HG03565 (cell line): ENCODE measurements at regions not wholly inside any gene's neighbourhood (a gene's known extent, or its start where the extent isn't known, plus 50 kb on each side); places are given as distances from the start of the nearest gene placed in this dataset.
"Not testable (repeated sequence)": the region's sequence is repeated elsewhere in the genome, so short reads cannot be mapped to it uniquely, and the experiment has no call there.

ENCODE experiments used
- ATAC-seq: cut with Tn5 transposase; IDR thresholded peaks from one replicate; pipeline ENCODE4 v1.9.1; 2021; ENCODE audit warnings: mild to moderate bottlenecking, moderate library complexity; ENCODE audit not compliant: unreplicated experiment

- ATAC-seq, result no peak
These were observed 786.0 kb upstream of the SLC39A10 start for GRCh38 chr2:194870974-194871535.

DNA sequence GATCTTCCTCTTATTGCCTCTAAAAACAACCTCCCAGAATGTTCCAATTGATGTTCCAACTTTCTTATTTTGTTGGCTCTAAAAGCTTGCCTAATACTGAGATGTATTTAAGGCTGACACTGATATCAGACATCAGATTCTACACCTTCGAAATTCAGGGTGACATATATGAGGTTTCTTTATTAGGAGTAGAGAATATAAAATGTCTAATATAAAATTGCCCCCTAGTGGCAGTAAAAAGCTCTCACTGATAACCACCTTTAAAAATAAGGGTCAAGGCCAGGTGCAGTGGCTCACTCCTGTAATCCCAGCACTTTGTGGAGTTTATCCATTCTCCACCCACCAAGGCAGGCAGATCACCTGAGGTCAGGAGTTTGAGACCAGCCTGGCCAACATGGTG lies 789.7 kb upstream of the SLC39A10 start:
- ATAC-seq, result peak; percentile 49

- ATAC-seq, result no peak
These were observed 802.1 kb upstream of the SLC39A10 start for GRCh38 chr2:194854941-194855340.

DNA sequence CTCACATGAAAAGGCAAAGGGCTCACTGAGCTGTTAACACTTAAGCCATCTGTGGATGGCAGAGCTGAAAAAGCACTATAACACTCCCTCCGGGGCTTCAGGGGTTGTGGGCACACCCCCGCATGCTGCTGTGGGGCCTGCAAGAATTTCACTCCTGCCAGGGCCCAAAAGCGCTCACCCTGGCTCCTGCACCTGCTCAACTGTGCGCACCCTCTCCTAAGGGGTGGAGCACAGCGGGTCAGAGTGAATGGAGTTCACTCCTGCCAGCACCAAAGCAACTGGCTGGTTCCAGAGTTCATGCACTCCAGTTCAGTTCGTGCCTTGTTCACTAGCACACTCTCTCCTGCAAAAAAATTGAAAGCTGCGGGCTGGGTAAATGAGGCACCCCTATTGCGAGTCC lies 814.2 kb upstream of the SLC39A10 start:
- no peak for ATAC-seq

DNA sequence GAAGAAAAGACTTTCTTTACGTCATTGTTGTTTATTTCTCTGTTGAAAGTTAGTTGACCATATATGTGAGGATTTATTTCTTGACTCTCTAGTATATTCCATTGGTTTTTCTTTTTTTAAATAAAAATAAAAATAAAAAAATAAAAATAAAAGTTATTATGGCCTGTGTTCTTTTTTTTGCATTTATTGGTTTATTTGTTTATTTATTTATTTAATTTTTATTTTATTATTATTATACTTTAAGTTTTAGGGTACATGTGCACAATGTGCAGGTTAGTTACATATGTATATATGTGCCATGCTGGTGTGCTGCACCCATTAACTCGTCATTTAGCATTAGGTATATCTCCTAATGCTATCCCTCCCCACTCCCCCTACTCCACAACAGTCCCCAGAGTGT lies 822.7 kb upstream of the SLC39A10 start:
- not testable (repeated sequence) for ATAC-seq

GRCh38 chr2:194826241-194826640 lies 830.8 kb upstream of the SLC39A10 start:
- ATAC-seq, result no peak

DNA sequence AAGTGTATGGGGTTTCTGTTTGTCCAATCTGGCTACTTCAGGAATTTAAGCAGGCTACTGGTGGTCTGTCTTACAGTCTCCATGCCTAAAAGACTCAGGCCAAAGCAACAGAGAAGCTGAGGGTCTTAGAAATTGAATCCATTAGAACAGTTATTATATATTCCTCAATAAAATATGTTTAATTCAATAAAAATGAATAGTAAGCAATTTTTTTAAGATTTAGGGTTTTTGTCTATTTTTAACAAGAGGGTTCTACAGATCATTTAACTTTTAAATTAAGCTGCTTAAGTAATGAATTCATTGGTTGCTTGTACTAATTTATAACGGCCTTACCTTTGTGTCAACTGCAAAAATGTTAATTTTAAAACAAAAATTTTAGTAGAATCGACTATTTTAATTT lies 832.6 kb upstream of the SLC39A10 start:
- ATAC-seq, result no peak

- no peak for ATAC-seq
These were observed 834.4 kb upstream of the SLC39A10 start for GRCh38 chr2:194822657-194823056.

GRCh38 chr2:194822097-194822496 lies 834.9 kb upstream of the SLC39A10 start:
- no peak for ATAC-seq

DNA sequence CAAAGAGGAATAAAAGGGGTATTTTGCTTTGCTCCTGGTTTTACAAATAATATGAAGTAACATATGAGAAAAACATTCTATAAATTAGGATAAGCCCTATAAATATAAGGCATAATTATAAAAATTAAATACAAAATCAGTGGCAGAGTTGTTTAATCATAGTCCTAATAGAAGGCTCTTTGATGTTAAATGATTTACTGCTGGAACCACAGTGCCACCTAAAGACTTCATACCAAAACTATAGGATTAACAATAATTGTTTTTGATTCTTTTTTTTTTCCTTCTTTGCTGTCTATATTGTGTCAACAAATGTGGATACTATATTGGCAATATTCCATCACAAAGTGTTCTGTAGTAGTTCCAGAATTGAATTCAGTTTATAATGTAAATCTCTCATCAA lies 837.7 kb upstream of the SLC39A10 start:
- ATAC-seq, result no peak

- ATAC-seq, result no peak
These were observed 841.6 kb upstream of the SLC39A10 start for GRCh38 chr2:194815475-194815874.

- no peak for ATAC-seq
These were observed 854.4 kb upstream of the SLC39A10 start for GRCh38 chr2:194802589-194802988.

- ATAC-seq, result not testable (repeated sequence)
These were observed 870.0 kb upstream of the SLC39A10 start for GRCh38 chr2:194787071-194787470.

DNA sequence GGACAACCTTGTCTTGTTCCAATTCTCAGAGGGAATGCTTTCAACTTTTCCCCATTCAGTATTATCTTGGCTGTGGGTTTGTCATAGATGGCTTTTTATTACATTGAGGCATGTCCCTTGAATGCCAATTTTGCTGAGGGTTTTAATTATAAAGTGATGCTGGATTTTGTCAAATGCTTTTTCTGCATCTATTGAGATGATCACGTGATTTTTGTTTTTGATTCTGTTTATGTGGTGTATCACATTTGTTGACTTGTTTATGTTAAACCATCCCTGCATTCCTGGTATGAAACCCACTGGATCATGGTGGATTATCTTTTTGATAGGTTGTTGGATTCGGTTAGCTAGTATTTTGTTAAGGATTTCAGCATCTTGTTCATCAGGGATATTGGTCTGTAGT lies 885.6 kb upstream of the SLC39A10 start:
- ATAC-seq, result not testable (repeated sequence)

DNA sequence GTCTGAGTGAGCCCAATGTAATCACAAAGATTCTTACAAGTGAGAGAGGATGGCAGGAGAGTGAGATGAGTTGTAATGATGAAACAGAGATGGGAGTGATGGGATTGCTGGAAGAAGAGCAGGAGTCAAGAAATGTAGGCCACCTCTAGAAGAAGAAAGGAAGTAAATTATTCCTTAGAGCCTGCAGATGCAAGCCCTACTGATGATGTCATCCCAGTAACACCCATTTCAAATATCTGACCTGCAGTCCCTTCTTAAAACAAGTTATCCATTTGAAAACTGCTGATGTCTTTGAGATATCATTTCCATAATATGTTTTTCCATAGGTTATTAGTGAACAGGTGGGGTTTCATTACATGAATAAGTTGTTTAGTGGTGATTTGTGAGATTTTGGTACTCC lies 888.0 kb upstream of the SLC39A10 start:
- ATAC-seq, result no peak

DNA sequence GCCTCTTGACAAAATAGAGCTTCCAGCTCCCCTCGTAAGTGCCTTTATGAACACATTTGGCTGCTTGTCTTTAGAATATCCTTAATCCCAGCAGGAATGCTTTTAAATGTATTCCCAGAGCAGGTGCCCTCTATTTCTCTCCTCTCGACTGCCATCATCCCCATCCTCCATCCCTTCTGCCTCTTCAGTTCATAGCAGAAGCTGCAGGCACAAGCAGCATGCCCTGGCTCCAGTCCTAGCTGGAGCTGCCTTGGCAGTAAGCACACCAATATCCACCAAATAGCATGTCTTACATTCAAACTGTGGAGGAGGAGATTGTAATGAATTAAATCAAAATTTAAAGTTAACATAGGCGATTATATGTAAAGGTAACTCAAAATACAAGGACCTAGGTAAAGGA lies 891.3 kb upstream of the SLC39A10 start:
- ATAC-seq, result no peak

- no peak for ATAC-seq
These were observed 906.1 kb upstream of the SLC39A10 start for GRCh38 chr2:194750926-194751325.

GRCh38 chr2:194745557-194746146 lies 911.4 kb upstream of the SLC39A10 start:
- ATAC-seq, result no peak

DNA sequence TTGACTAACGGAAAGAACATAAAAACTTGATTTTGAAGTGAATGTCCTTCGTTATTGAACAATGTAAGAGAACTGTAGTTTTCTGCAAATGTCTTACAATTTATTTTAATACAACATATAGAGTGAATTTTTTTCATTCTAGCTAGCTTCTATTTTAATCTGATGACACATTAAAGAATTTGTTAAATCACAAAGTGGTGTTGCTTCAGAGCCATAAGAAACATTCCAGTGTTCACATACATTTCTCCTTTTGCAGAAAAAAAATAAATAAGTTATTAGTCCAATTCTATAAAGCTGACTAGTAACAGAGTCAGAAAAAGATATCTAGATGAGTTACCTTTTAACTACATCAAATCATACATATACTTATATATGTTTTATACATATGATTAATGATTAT lies 914.3 kb upstream of the SLC39A10 start:
- no peak for ATAC-seq

GRCh38 chr2:194739217-194739616 lies 917.8 kb upstream of the SLC39A10 start:
- ATAC-seq, result no peak

DNA sequence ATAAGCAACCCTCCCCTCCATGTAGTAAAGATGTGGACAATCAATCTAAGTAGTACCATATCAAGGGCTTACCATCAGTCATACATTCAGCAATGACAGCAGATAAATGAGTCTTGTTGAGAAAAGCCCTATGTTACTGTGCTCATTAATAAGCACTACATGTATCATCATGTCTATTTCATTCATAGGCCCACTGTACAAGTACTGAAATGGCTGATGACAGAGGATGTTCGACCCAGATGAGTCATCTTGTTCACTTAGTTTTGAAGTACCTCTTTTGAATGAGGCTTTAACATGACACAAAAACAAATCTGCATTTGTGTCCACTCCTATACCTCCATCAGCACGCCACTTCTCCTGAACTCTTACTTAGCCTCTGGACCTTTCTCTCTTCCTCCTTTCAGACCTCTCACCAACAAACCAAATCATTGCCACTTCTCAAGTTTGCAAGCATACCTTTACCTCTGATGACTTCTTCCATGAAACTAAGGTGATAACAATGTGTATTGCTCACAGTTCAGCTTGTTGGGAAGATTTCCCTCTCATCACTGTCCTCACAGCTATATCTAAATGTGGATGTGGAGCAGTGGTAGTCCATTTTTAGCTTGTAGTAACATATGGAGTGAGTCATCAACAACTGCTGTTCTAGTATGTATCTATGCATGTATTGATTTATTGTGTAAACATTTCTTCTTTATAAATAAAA lies 921.0 kb upstream of the SLC39A10 start:
- ATAC-seq, result no peak

DNA sequence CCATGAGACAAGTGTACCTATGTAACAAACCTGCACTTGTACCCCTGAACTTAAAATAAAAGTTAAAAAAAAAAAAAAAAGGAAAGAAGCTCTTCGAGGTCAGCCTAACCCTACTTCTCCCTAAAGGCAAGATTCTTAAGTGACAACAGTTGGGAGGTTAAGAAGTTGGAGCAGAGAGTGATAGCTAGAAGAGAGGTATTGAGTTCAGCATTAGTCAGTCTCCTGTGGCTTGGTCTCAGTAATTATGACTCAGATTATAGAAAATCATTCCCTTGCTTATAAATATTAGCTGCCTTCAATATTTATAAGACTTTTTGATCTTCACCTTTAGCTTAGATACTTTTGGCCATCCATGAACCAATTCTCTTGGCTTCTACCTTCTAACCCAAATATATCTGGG lies 926.8 kb upstream of the SLC39A10 start:
- no peak for ATAC-seq

GRCh38 chr2:194725169-194725568 lies 931.9 kb upstream of the SLC39A10 start:
- ATAC-seq, result no peak
